Endothelial cell of umbilical vein (primary cell): ENCODE measurements at regions not wholly inside any gene's neighbourhood (a gene's known extent, or its start where the extent isn't known, plus 50 kb on each side); places are given as distances from the start of the nearest gene placed in this dataset.
"Not testable (repeated sequence)": the region's sequence is repeated elsewhere in the genome, so short reads cannot be mapped to it uniquely, and the experiment has no call there.

ENCODE experiments used
- CTCF ChIP-seq, 2 donors: IDR thresholded peaks; 1 replicate in 1 of 2; 2 replicates in 1 of 2; pipeline ENCODE4 v1.5.1; 2011; ENCODE audit warnings: low read length in 2 of 2, mild to moderate bottlenecking in 2 of 2, moderate library complexity in 2 of 2, control low read depth in 1 of 2, inconsistent platforms in 1 of 2, low read depth in 1 of 2; ENCODE audit not compliant: insufficient read depth in 1 of 2; ENCODE audit errors: extremely low read depth in 1 of 2
- EZH2 ChIP-seq: IDR thresholded peaks from 2 replicates; pipeline ENCODE4 v1.6.1; 2012; ENCODE audit warnings: borderline replicate concordance, low read depth, mild to moderate bottlenecking, moderate library complexity, low read length, inconsistent platforms; ENCODE audit not compliant: severe bottlenecking
- FOS ChIP-seq: IDR thresholded peaks from 2 replicates; pipeline ENCODE4 v1.6.1; 2011; ENCODE audit warnings: mild to moderate bottlenecking, low read length, moderate library complexity, borderline replicate concordance; ENCODE audit not compliant: insufficient read depth
- JUN ChIP-seq: IDR thresholded peaks from 2 replicates; pipeline ENCODE4 v1.6.1; 2011; ENCODE audit warnings: borderline replicate concordance, low read depth; ENCODE audit not compliant: insufficient read length, insufficient read depth
- MAX ChIP-seq: IDR thresholded peaks from 2 replicates; pipeline ENCODE4 v1.6.1; 2011; ENCODE audit not compliant: insufficient read depth, insufficient read length
- POLR2A ChIP-seq: IDR thresholded peaks from 2 replicates; pipeline ENCODE4 v1.6.1; 2012; ENCODE audit warnings: low read depth, mild to moderate bottlenecking, control low read depth, low read length
- POLR2AphosphoS5 ChIP-seq: IDR thresholded peaks from 2 replicates; pipeline ENCODE4 v1.6.1; 2012; ENCODE audit warnings: low read depth, mild to moderate bottlenecking, control low read depth, low read length, moderate library complexity; ENCODE audit not compliant: insufficient read depth

GRCh38 chr18:66892388-66892787 lies 288.5 kb upstream of the CDH19 start:
- TF ChIP-seq EZH2; FOS; JUN; CTCF (IDR thresholded peaks at IDR 0.05; ENCODE audit: extremely low read depth in 1 of 2, insufficient read depth in 1 of 2, low read depth in 1 of 2, low read length in 2 of 2); POLR2A; MAX; POLR2AphosphoS5: not testable (repeated sequence)
